Breast epithelium (tissue), 3 donors: ENCODE measurements at regions not wholly inside any gene's neighbourhood (a gene's known extent, or its start where the extent isn't known, plus 50 kb on each side); places are given as distances from the start of the nearest gene placed in this dataset.

Experiments used
- CTCF ChIP-seq, 3 donors: fragments of 450-650 bp; IDR thresholded peaks; one replicate each; pipeline ENCODE4 v1.5.1; 2016 to 2017; ENCODE audit warnings: antibody characterized with exemption in 3 of 3, mild to moderate bottlenecking in 3 of 3, moderate library complexity in 3 of 3
- POLR2AphosphoS5 ChIP-seq, 3 donors: sonication (generic); formaldehyde crosslinking; IDR thresholded peaks; one replicate each; pipeline ENCODE4 v1.6.1; 2017; ENCODE audit warnings: antibody characterized with exemption in 3 of 3

- TF ChIP-seq CTCF (IDR thresholded peaks at IDR 0.05) (no peak), POLR2AphosphoS5 (IDR thresholded peaks at IDR 0.05) (no peak)
Measured at GRCh38 chr10:3425716-3426115, 253.1 kb upstream of the PITRM1 start.
